ENCODE measurements at regions not wholly inside any gene's neighbourhood (a gene's known extent, or its start where the extent isn't known, plus 50 kb on each side); places are given as distances from the start of the nearest gene placed in this dataset.

DNA sequence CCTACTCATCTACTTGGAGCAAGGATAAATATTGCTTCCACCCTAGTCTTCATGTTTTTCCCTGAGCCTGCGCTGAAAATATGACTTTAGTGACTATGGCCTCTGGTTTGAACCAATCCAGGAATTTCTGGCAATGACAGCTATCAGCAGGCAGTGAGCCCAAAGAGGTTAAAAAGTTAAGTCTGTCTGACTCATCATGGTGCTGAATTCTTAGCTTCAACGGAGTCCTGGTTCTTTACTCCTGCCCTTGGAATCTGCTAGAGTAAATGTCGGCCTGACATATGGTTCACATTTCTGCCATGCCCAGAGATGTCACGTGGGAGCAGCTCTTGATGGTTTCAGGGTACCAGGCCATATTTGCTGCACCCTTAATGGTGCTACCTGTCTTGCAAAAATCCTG lies 351.6 kb upstream of the PLXNA2 start:
- intact Hi-C loops (cut with DNase I; ENCODE audit: low total_unique reads) = no loop called here
- no peak for TF ChIP-seq POLR2A (IDR thresholded peaks at IDR 0.05)
- TF ChIP-seq, protein P1, sequence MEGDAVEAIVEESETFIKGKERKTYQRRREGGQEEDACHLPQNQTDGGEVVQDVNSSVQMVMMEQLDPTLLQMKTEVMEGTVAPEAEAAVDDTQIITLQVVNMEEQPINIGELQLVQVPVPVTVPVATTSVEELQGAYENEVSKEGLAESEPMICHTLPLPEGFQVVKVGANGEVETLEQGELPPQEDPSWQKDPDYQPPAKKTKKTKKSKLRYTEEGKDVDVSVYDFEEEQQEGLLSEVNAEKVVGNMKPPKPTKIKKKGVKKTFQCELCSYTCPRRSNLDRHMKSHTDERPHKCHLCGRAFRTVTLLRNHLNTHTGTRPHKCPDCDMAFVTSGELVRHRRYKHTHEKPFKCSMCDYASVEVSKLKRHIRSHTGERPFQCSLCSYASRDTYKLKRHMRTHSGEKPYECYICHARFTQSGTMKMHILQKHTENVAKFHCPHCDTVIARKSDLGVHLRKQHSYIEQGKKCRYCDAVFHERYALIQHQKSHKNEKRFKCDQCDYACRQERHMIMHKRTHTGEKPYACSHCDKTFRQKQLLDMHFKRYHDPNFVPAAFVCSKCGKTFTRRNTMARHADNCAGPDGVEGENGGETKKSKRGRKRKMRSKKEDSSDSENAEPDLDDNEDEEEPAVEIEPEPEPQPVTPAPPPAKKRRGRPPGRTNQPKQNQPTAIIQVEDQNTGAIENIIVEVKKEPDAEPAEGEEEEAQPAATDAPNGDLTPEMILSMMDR (IDR thresholded peaks at IDR 0.05) = no peak
- no peak overlapping the region for H3K4me3 ChIP-seq (ENCODE audit: low read depth, poor library complexity, severe bottlenecking)
- DNase-seq (ENCODE audit: low spot score in 2 of 2) = no peak
- 53 to 62% methylated on average over 4 of the region's 4 CpGs for WGBS, 2 donors

GRCh38 chr1:208597571-208597970 lies 353.4 kb upstream of the PLXNA2 start:
- no peak overlapping the region for H3K4me3 ChIP-seq (ENCODE audit: low read depth, poor library complexity, severe bottlenecking)
- intact Hi-C loops (cut with DNase I; ENCODE audit: low total_unique reads) = no loop called here
- WGBS, 2 donors = 47% methylated on average over 1 of the region's 1 CpG
- TF ChIP-seq POLR2A (IDR thresholded peaks at IDR 0.05) = no peak
- TF ChIP-seq, protein P1 (IDR thresholded peaks at IDR 0.05) = no peak
- DNase-seq (ENCODE audit: low spot score in 2 of 2) = no peak

GRCh38 chr1:208598021-208598420 lies 353.8 kb upstream of the PLXNA2 start:
- no peak overlapping the region for H3K4me3 ChIP-seq (ENCODE audit: low read depth, poor library complexity, severe bottlenecking)
- WGBS, 2 donors = 89 to 91% methylated on average over 4 of the region's 4 CpGs

DNA sequence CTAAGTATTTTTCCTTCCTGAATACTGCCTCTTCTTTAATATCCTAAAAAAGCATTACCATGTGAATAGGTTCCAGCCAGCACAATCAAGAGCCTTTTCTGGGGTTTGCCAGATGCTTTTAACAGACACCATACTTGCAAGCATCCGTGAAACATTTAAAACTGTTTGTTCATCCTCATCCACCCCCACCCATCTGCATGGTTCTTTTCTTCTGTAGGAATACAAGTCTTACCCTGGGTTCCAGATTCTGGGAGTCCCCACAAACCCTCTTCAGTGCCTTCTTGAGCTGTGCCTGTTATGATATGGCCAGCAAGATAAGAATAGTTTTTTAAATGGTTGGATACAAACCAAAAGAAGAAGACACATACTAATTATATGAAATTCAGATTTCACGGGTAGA lies 354.9 kb upstream of the PLXNA2 start:
- intact Hi-C loops (cut with DNase I; ENCODE audit: low total_unique reads) = no loop called here
- DNase-seq (ENCODE audit: low spot score in 2 of 2) = no peak
- WGBS, 2 donors = 76 to 77% methylated on average over 2 of the region's 2 CpGs
- H3K4me3 ChIP-seq (ENCODE audit: low read depth, poor library complexity, severe bottlenecking) = no peak overlapping the region
- TF ChIP-seq POLR2A (IDR thresholded peaks at IDR 0.05) = no peak
- TF ChIP-seq, protein P1 (IDR thresholded peaks at IDR 0.05) = no peak

More at GRCh38 chr1:208598021-208598420, 353.8 kb upstream of the PLXNA2 start:
- no peak for TF ChIP-seq POLR2A (IDR thresholded peaks at IDR 0.05)
- TF ChIP-seq, protein P1 (IDR thresholded peaks at IDR 0.05) = no peak
- intact Hi-C loops (cut with DNase I; ENCODE audit: low total_unique reads) = no loop called here
- DNase-seq (ENCODE audit: low spot score in 2 of 2) = no peak

DNA sequence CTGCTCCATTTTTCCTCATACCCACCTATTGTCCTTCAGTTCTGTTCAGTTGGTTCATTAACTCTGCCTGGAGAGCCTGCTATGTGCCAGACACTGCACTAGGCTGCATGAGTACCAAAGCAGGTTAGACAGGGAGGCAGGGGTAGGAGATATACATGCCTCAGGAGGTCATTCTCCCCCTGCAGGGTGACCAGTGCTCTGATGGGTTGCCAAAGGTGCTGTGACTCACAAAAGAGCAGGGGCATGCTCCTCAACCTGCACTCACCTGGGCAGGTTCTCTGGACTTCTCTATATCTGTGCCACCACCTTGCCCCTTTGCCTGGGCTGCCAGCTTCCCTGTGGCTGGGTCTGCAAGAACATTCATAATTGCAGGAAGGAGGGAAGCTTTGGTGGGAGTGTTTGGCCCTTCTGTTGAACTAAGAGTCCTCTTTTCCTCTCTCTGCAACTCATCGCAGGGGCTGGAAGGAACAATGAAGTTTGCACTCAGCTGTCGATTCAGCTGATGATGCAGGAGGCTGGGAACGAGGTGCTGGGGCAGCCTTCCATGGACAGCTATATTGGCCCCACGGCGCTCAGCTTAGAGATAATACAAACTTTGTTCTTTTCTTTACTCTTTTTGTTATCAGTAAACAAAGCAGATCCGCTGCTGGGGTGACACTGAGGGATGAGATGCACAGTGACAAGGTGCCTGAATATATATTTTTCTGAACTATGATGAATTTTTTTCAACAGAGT lies 356.4 kb upstream of the PLXNA2 start:
- 71 to 76% methylated on average over 6 of the region's 6 CpGs for WGBS, 2 donors
- intact Hi-C loops (cut with DNase I; ENCODE audit: low total_unique reads) = no loop called here
- H3K4me3 ChIP-seq (ENCODE audit: low read depth, poor library complexity, severe bottlenecking) = no peak overlapping the region
- no peak for TF ChIP-seq POLR2A (IDR thresholded peaks at IDR 0.05)
- TF ChIP-seq, protein P1 (IDR thresholded peaks at IDR 0.05) = no peak
- no peak for DNase-seq (ENCODE audit: low spot score in 2 of 2)

DNA sequence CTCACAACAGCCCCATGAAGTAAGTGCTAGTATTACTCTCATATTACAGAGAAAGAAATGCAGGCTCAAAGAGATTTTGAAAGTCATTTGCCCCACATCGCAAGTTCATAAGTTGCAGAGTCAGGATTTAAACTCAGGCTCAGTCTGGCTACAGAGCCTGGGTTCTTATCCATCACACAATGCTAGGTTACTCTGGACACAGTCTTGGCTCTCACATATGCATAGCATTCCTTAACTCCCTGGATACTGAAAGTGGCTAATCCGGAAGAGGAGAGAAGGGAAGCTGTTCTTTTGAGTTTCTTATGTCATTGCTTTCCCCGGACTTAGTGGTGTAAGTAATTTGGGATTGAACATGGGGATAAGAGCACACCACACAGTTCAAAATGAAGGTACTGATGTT lies 357.4 kb upstream of the PLXNA2 start:
- DNase-seq (ENCODE audit: low spot score in 2 of 2) = no peak

More for the DNA sequence above, 357.4 kb upstream of the PLXNA2 start:
- H3K4me3 ChIP-seq (ENCODE audit: low read depth, poor library complexity, severe bottlenecking) = no peak overlapping the region
- intact Hi-C loops (cut with DNase I; ENCODE audit: low total_unique reads) = no loop called here
- TF ChIP-seq, protein P1 (IDR thresholded peaks at IDR 0.05) = no peak
- TF ChIP-seq POLR2A (IDR thresholded peaks at IDR 0.05) = no peak
- WGBS, 2 donors = 53 to 58% methylated on average over 3 of the region's 3 CpGs

Measured in lower leg skin (tissue), 4 donors.